DMS53 treated with DMSO at 0.1 percent for 48 hours (cell line): ENCODE measurements at regions not wholly inside any gene's neighbourhood (a gene's known extent, or its start where the extent isn't known, plus 50 kb on each side); places are given as distances from the start of the nearest gene placed in this dataset.

Source experiments
- DNase-seq: peaks from one replicate; lab custom pipeline; 2025; ENCODE audit not compliant: unreplicated experiment; lab: John Stamatoyannopoulos, UW

- DNase-seq: no peak
Measured at GRCh38 chr4:123788577-123788976, 392.0 kb downstream of the SPRY1 start.

GRCh38 chr4:123790681-123791080, 394.1 kb downstream of the SPRY1 start:
- DNase-seq: no peak

GRCh38 chr4:123802082-123802645, 405.6 kb downstream of the SPRY1 start:
- no peak for DNase-seq

GRCh38 chr4:123802933-123803332, 406.3 kb downstream of the SPRY1 start:
- DNase-seq: no peak

GRCh38 chr4:123804196-123804721, 407.7 kb downstream of the SPRY1 start:
- no peak for DNase-seq

- no peak for DNase-seq
Measured at GRCh38 chr4:123806056-123806455, 409.5 kb downstream of the SPRY1 start.

- DNase-seq: no peak
Measured at GRCh38 chr4:123807187-123807586, 410.6 kb downstream of the SPRY1 start.

GRCh38 chr4:123807866-123808265, 411.3 kb downstream of the SPRY1 start:
- no peak for DNase-seq

- DNase-seq: no peak
Measured at GRCh38 chr4:123809864-123810263, 413.3 kb downstream of the SPRY1 start.

GRCh38 chr4:123812066-123812390, 415.4 kb downstream of the SPRY1 start:
- no peak for DNase-seq

GRCh38 chr4:123813901-123814300, 417.3 kb downstream of the SPRY1 start:
- no peak for DNase-seq

GRCh38 chr4:123816462-123816861, 419.9 kb downstream of the SPRY1 start:
- DNase-seq: no peak

- no peak for DNase-seq
Measured at GRCh38 chr4:123817025-123817688, 420.6 kb downstream of the SPRY1 start.

- no peak for DNase-seq
Measured at GRCh38 chr4:123819362-123820035, 422.9 kb downstream of the SPRY1 start.

- DNase-seq: no peak
Measured at GRCh38 chr4:123821861-123822260, 425.3 kb downstream of the SPRY1 start.

- no peak for DNase-seq
Measured at GRCh38 chr4:123822353-123822752, 425.8 kb downstream of the SPRY1 start.

GRCh38 chr4:123823244-123823643, 426.6 kb downstream of the SPRY1 start:
- no peak for DNase-seq

- no peak for DNase-seq
Measured at GRCh38 chr4:123824524-123824923, 427.9 kb downstream of the SPRY1 start.

GRCh38 chr4:123825596-123826291, 429.1 kb downstream of the SPRY1 start:
- DNase-seq: no peak

GRCh38 chr4:123826896-123827295, 430.3 kb downstream of the SPRY1 start:
- no peak for DNase-seq

- DNase-seq: no peak
Measured at GRCh38 chr4:123827511-123827910, 430.9 kb downstream of the SPRY1 start.

- no peak for DNase-seq
Measured at GRCh38 chr4:123830930-123831329, 434.3 kb downstream of the SPRY1 start.
